HG02623 (cell line): ENCODE measurements at regions not wholly inside any gene's neighbourhood (a gene's known extent, or its start where the extent isn't known, plus 50 kb on each side); places are given as distances from the start of the nearest gene placed in this dataset.

Experiments
- ATAC-seq: cut with Tn5 transposase; IDR thresholded peaks from one replicate; pipeline ENCODE4 v1.9.1; 2021; ENCODE audit warnings: moderate library complexity; ENCODE audit not compliant: unreplicated experiment

- no peak for ATAC-seq
These were observed 308.9 kb upstream of the ANO3 start for GRCh38 chr11:26023057-26023456.

GRCh38 chr11:26025676-26026075, 306.3 kb upstream of the ANO3 start:
- no peak for ATAC-seq

DNA sequence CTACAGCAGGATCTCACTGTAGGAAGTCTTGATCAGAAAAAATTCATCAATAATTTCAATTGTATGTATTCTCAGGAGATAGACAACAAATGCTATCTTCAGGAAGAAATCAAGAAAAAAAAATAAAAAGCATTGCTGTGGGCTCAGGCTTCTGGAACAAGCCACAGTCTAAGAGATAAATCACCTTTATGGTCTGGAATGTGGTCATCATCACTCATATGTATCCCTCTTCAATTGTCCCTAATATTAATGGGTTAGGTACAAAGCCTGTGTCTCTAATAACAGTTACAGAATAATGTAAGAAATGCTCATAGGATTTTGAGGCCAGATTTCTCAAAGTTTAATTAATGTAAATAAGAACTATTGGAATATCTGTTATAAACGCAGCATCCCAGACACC, 305.9 kb upstream of the ANO3 start:
- no peak for ATAC-seq

GRCh38 chr11:26027887-26028286, 304.0 kb upstream of the ANO3 start:
- ATAC-seq: no peak

DNA sequence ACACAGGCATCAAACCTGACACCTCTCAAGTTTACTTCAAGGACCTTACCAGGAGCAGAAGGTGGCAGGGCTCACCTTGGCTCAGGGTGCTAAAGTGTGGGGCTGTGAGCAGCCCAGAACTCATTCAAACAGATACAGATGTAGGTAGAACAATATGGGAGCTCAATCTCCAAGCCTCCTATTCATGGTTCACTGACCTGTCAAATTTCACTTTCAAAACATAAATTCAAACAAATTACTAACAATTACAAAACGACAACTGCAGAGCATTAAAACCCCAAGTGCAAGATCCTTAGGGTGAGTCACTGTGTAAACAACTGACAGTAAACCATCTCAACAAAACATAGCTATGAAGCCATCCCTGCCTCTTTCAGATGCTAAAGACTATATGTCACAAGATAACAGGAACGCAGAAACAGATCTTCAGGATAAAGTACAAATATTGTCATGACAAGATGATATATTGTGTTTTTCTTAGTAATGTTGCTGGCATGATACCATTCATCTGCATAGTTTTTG, 303.5 kb upstream of the ANO3 start:
- no peak for ATAC-seq

- no peak for ATAC-seq
These were observed 301.5 kb upstream of the ANO3 start for GRCh38 chr11:26030399-26030798.

DNA sequence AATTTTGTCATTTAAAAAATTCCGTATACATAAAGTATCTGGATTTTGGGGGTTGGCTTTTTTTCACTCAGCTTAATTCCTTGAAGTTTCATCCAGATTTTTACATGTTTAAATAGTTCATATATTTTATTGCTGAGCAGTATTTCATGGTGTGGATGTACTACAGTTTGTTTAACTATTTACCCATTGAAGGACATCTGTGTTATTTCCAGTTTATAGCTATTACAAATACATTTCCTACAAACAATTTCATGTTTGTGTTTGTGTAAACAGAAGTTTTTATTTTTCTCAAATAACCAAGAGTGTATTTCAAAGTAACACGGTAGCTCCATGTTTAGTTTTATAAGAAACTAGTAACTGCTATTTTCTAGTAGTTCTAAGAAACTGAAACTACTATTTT, 299.7 kb upstream of the ANO3 start:
- ATAC-seq: no peak

- ATAC-seq: no peak
These were observed 296.2 kb upstream of the ANO3 start for GRCh38 chr11:26035696-26036095.

DNA sequence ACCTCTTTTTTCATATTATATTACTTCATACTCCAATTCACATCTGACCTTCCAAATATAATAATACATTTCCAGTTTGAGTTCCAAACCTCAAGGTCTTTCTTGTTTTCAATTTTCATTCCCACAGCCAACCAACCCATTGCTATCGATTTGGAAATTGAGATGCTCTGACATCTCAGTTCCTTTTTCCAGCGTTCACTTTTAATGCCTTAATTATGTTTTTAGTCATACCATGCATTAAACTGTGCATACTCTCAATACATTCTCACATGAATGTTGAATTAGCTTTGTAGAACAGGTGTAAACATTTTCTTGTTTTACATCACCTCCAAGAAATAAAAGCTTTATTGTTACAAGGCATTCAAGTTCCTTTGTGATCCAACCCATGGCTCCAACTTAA, 294.2 kb upstream of the ANO3 start:
- ATAC-seq: no peak

- no peak for ATAC-seq
These were observed 291.6 kb upstream of the ANO3 start for GRCh38 chr11:26040339-26040738.

DNA sequence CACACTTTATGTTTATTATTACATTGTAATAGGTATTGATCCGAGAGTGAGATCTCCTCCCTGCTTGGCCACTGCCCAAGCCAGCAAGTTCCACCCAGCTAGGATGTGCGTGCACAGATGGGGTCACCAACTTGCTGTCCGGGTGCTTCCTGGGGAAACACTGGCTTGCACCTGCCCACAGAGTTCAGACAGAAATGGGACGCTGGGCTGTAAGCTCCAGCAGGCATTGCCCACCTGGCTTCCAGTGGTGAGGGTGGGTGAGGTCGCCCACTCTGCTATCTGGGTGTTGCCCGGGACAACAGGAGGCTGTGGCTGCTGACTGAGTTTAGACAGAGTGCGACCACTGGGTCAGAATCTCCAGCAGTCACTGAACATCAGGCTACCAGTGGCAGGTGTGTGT, 289.8 kb upstream of the ANO3 start:
- ATAC-seq: no peak

GRCh38 chr11:26043665-26044064, 288.3 kb upstream of the ANO3 start:
- ATAC-seq: peak; percentile 79

DNA sequence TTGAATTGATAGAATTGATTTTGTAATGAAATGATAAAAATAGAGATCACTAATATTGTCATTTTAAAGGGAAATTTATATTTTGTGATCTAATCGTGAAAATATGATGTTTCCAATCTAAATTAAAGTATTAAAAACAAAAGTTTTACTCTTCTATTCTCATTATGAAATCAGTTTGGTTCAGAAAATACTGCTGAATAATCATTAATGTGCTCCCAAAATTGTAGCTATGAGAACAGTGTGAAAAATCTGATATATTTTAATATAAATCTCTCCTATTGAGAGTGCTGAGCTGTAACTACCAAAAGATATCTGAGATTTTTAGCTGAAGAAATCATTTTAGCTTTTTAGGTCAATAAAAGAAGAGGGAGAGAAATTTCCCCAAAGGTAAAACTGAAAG, 287.5 kb upstream of the ANO3 start:
- ATAC-seq: no peak

GRCh38 chr11:26045082-26045481, 286.8 kb upstream of the ANO3 start:
- ATAC-seq: no peak

DNA sequence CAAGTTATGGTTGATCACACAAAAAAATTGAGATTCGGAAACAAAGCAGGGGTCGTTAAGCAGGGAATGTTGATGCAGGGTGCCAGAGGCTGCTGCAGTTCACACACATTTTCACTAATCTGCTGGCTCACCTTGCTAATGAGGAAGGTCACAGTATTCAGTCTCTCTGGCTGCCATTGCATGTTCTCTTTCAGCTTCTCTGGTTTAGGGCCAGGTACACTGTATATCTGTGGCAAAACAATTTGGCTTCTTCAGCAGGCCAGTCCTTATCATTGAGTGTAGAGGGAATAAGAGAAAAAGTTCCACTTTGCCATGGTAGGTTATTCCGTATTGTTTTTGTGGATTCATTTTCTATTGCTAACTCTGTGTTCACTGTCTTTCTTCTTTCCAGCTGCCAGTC, 283.7 kb upstream of the ANO3 start:
- ATAC-seq: no peak

- ATAC-seq: no peak
These were observed 278.0 kb upstream of the ANO3 start for GRCh38 chr11:26053966-26054365.

DNA sequence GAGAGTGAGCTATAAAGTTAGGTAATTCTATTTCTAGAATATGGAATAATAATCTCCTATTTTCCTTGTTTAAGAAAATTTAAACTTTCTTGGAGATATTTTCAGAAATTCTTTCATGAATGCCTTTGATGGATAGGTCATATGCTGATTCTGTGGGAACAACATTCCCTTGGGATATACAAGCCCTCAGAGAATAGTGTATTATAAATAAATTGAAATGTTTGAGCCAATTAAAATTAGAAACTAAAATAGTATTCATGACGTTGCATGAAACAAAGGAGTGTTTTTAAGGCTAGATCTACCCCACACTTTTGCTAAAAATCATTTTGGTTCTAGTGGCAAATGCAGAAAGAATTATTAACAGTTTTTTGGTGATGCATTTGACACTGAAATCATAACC, 269.3 kb upstream of the ANO3 start:
- ATAC-seq: no peak

- no peak for ATAC-seq
These were observed 268.0 kb upstream of the ANO3 start for GRCh38 chr11:26063915-26064314.

DNA sequence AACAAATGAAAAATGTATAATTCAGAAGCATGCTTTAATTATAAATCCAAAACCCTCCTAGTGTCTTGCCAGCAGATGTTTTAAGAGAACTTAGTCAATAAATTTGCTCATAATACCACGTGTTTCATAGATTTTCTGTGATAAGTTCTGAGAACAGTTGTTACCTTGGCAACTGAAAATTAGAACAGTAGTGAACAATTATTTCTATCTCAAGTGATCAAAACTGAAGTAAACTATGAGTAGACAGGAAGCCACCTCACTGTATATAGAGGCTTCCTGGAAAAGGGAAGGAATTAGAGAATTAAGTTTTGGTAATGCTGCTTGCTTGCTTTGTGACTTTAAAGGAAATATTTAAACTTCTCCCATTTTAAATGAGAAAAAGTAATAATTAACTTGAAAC, 266.0 kb upstream of the ANO3 start:
- ATAC-seq: no peak

GRCh38 chr11:26070714-26071380, 261.1 kb upstream of the ANO3 start:
- no peak for ATAC-seq

DNA sequence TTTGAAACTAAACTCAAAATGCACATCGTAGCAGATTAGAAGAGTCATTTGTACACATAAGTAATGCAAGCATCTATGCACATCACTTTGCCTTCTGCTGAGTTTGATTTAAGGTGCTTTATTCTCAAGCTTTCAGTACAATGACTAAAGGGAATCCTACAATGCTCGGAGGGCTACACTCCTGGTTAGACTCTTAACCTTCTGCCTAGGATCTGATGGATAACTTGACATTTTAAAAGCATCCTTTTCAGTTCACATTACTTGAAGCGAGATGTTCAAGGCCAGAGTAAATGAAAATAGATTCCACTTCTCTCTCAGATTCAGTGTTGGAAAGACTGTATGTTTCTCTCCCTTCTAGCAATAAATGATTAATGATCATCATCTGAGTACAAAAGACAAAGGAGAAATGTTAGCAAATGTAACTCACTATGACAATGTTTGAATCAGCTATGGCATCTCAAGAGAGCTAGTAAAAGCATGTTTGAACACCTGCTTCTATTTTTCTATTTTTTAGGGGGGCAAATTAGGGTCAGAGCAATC, 259.2 kb upstream of the ANO3 start:
- ATAC-seq: no peak

DNA sequence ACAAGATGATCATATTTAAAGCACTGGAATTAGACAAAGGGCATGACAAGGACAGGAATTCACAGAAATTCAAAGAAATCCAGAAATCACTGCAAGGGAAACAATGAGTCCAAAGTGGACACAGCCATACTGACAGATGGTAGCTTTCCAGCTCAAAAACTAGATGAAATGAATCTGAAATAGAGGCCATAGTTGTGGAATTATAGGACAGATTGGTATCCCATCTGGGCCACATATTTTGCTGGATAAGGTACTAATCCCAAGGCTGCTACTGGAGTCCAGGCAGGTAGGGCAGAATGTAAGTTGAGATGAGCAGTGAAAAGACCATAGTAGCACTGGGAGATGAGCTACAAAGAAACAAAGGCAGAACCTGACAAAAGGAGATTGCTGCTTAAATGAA, 258.3 kb upstream of the ANO3 start:
- no peak for ATAC-seq
